Smooth muscle cell (in vitro differentiated cells): ENCODE measurements at regions not wholly inside any gene's neighbourhood (a gene's known extent, or its start where the extent isn't known, plus 50 kb on each side); places are given as distances from the start of the nearest gene placed in this dataset.

Experiments
- DNase-seq: peaks from one replicate; lab custom pipeline; 2025; ENCODE audit not compliant: unreplicated experiment; lab: John Stamatoyannopoulos, UW
- H2AFZ ChIP-seq: fragments of 200-600 bp; sonication (generic); 2 replicates; pipeline ENCODE4 v1.6.0; 2016; ENCODE audit warnings: antibody characterized with exemption, low read depth, mild to moderate bottlenecking
- H3F3A ChIP-seq: fragments of 200-600 bp; sonication (generic); 2 replicates; pipeline ENCODE4 v1.6.0; 2017; ENCODE audit warnings: antibody characterized with exemption, low read depth
- H3K27ac ChIP-seq: fragments of 200-600 bp; sonication (generic); 2 replicates; pipeline ENCODE4 v1.5.1; 2016; ENCODE audit warnings: low read depth, mild to moderate bottlenecking
- H3K27me3 ChIP-seq: fragments of 200-600 bp; sonication (generic); 2 replicates; pipeline ENCODE4 v1.6.1; 2016; ENCODE audit warnings: low read depth, mild to moderate bottlenecking
- H3K36me3 ChIP-seq: fragments of 200-600 bp; sonication (generic); 2 replicates; pipeline ENCODE4 v1.5.1; 2016; ENCODE audit warnings: low read depth
- H3K4me1 ChIP-seq: fragments of 200-600 bp; sonication (generic); 2 replicates; pipeline ENCODE4 v1.5.1; 2016; ENCODE audit warnings: low read depth
- H3K4me2 ChIP-seq: fragments of 200-600 bp; sonication (generic); 2 replicates; pipeline ENCODE4 v1.6.0; 2016; ENCODE audit warnings: mild to moderate bottlenecking
- H3K4me3 ChIP-seq: fragments of 200-600 bp; sonication (generic); 2 replicates; pipeline ENCODE4 v1.5.1; 2016; ENCODE audit warnings: mild to moderate bottlenecking
- H3K79me2 ChIP-seq: fragments of 200-600 bp; sonication (generic); 2 replicates; pipeline ENCODE4 v1.6.0; 2016; ENCODE audit warnings: low read depth, mild to moderate bottlenecking
- H3K9ac ChIP-seq: fragments of 200-600 bp; sonication (generic); 2 replicates; pipeline ENCODE4 v1.6.0; 2016; ENCODE audit warnings: low read depth
- H3K9me3 ChIP-seq: fragments of 200-600 bp; sonication (generic); replicated peaks from 2 replicates; pipeline ENCODE4 v1.5.1; 2016; ENCODE audit warnings: low read depth
- H4K20me1 ChIP-seq: fragments of 200-600 bp; sonication (generic); 2 replicates; pipeline ENCODE4 v1.6.0; 2016; ENCODE audit warnings: low read depth
- WGBS: methylation state at CpG from one replicate; pipeline ENCODE4 v1.1.7; 2016; ENCODE audit warnings: low lambda C conversion rate; 5-methylcytosine and 5-hydroxymethylcytosine counted together
- TF ChIP-seq, protein P1 (sequence below): fragments of 200-600 bp; sonication (generic); IDR thresholded peaks from 2 replicates; pipeline ENCODE4 v1.5.1; 2017; ENCODE audit warnings: borderline replicate concordance, mild to moderate bottlenecking, antibody characterized with exemption; ENCODE audit not compliant: insufficient read depth, poor library complexity, severe bottlenecking

DNA sequence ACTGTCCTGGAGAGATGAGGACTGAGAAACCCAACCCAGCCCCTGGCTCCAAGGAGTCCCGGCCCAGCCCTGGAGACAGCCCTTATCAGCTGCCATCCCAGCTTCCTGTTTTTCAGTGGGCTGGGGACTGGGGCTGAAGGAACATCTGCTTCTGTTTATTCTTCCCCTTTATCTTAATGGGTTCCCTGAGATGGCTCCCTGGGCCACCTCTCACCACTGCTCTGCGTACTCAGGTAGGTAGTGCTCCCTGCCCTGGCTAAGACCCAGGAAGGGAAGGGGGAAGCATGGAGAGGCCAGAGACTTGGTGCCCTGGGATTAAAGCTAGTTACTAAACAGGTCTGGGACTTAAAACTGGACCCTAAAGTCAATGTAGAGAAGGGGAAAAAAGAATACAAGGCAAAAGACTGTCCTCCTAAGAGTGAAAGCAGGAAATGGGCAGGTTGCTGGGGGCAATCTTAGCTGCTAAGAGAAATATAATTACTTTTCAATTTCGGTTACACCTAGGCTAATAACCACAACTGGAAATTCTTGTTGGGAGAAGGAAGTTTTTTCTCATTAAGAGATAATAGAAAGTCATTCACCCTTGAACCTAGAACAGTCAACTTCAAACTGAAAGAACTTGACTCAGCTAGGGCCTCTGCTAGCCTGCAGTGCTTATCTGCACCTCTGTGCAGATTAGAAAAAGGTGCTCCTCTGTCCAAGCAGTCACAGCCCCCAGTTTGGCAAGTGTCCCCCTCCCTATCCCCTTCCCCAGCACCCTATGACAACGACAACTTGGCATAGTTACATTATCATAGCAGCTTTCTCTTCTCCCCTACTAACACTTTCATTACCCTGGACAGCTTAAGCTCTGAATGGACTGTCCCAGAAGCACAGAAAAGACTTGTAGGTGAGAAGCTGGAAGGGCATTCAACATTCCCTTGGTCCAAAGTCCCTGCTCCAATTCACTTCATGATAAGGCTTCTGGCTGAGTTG, 65.6 kb upstream of the KDM7A start:
- Histone ChIP-seq H3K36me3 (no peaks in the 10 kb centered on the region), H2AFZ (no peak overlapping the region), H3K4me2 (peak overlapping the region; percentile 21), H3F3A (no peaks in the 10 kb centered on the region), H4K20me1 (no peaks in the 10 kb centered on the region), H3K27me3 (no peaks in the 10 kb centered on the region), H3K4me1 (no peaks in the 10 kb centered on the region), H3K9ac (no peak overlapping the region), H3K9me3 (no peaks in the 10 kb centered on the region), H3K79me2 (no peaks in the 10 kb centered on the region), H3K27ac (no peak overlapping the region), H3K4me3 (no peak overlapping the region)
- TF ChIP-seq, protein P1, sequence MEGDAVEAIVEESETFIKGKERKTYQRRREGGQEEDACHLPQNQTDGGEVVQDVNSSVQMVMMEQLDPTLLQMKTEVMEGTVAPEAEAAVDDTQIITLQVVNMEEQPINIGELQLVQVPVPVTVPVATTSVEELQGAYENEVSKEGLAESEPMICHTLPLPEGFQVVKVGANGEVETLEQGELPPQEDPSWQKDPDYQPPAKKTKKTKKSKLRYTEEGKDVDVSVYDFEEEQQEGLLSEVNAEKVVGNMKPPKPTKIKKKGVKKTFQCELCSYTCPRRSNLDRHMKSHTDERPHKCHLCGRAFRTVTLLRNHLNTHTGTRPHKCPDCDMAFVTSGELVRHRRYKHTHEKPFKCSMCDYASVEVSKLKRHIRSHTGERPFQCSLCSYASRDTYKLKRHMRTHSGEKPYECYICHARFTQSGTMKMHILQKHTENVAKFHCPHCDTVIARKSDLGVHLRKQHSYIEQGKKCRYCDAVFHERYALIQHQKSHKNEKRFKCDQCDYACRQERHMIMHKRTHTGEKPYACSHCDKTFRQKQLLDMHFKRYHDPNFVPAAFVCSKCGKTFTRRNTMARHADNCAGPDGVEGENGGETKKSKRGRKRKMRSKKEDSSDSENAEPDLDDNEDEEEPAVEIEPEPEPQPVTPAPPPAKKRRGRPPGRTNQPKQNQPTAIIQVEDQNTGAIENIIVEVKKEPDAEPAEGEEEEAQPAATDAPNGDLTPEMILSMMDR, result no peak
- 34% methylated on average over 4 of the region's 4 CpGs for WGBS
- DNase-seq, result no peak

DNA sequence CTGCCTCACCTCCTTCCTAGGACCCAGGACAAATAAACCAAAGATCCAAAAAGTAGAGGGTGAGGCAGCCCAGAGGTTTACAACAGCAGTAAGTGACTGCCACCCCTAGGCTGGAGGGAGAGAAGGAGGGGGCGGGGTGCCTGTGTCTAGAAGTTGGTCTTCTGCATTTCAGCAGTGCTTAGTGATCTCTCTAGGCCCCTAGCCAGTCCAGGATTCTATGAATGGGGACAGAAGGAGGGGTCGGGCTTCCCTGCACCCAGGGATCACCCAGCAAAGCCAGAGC, 62.8 kb upstream of the KDM7A start:
- Histone ChIP-seq H3K36me3 (no peaks in the 10 kb centered on the region), H3F3A (no peaks in the 10 kb centered on the region), H3K4me2 (no peak overlapping the region), H3K4me3 (no peak overlapping the region), H3K4me1 (no peaks in the 10 kb centered on the region), H2AFZ (no peak overlapping the region), H3K9me3 (no peaks in the 10 kb centered on the region), H4K20me1 (no peaks in the 10 kb centered on the region), H3K79me2 (no peaks in the 10 kb centered on the region), H3K27me3 (no peaks in the 10 kb centered on the region), H3K9ac (no peak overlapping the region), H3K27ac (no peak overlapping the region)
- DNase-seq, result no peak
- WGBS, result 86% methylated on average over 2 of the region's 2 CpGs
- TF ChIP-seq, protein P1, result no peak

DNA sequence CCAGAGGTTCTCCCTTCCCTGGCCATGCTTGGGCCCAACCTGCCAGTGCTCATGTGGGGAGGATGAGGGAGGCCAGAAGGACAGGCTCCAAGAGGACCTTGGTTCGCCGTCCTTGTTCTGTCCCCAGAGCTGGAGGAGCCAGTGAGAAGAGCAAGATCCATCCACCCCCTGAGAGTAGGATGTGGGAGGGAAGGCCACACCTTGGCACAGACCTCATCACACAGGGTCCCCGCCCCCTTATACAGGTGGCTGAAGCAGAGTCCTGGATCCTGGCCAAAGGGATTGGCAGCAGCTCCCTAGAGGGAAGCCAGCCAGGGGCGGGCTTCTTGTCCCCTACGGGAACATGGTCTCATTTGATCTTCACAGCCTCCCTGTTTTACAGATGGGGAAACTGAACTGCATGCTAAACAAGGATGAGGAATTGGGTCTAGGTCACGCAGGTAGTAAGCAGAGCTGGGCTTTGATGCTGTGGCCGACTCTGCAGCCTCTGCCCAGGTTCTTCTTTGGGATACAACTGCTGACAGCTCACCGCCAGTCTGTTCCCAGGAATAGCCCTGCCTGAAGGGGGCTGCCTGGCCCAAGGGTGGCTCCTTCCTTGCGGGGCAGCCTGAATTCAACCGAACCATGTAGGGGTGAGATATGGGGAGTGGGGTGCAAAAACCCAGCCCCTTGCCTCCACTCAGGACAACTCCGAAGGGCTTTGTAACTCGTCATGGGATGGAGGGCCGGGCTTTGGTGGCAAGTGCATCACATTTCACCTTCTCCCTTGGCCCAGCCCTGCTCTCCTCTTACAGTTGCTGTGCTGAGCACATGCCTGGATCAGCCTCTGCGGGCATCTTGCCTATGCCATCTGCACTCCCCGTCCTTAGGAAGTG, 62.2 kb upstream of the KDM7A start:
- Histone ChIP-seq H4K20me1 (no peaks in the 10 kb centered on the region), H2AFZ (no peak overlapping the region), H3K27ac (no peak overlapping the region), H3K9ac (no peak overlapping the region), H3K36me3 (no peaks in the 10 kb centered on the region), H3K4me3 (no peak overlapping the region), H3F3A (no peaks in the 10 kb centered on the region), H3K4me2 (no peak overlapping the region), H3K79me2 (no peaks in the 10 kb centered on the region), H3K4me1 (no peaks in the 10 kb centered on the region), H3K27me3 (no peaks in the 10 kb centered on the region), H3K9me3 (no peaks in the 10 kb centered on the region)
- TF ChIP-seq, protein P1, result no peak
- no peak for DNase-seq
- 90% methylated on average over 15 of the region's 15 CpGs for WGBS
